Mammary epithelial cell (primary cell): ENCODE measurements at regions not wholly inside any gene's neighbourhood (a gene's known extent, or its start where the extent isn't known, plus 50 kb on each side); places are given as distances from the start of the nearest gene placed in this dataset.

Source experiments
- CTCF ChIP-seq, 2 donors: IDR thresholded peaks in 1 of 2; conservative IDR thresholded peaks in 1 of 2; 2 replicates each; pipeline ENCODE4 v1.5.1; 2011 to 2012; ENCODE audit warnings: inconsistent platforms in 2 of 2, low read length in 2 of 2, mild to moderate bottlenecking in 2 of 2, control low read depth in 1 of 2, low read depth in 1 of 2; ENCODE audit not compliant: insufficient read depth in 1 of 2; ENCODE audit errors: extremely low read depth in 1 of 2
- EZH2 ChIP-seq: IDR thresholded peaks from 2 replicates; pipeline ENCODE4 v1.6.1; 2012; ENCODE audit warnings: low read length, inconsistent platforms, borderline replicate concordance

GRCh38 chr7:53812135-53812534, 730.0 kb upstream of the VSTM2A start:
- TF ChIP-seq CTCF (conservative IDR thresholded peaks at IDR 0.05 in 1 of 2, IDR thresholded peaks at IDR 0.05 in 1 of 2; ENCODE audit: extremely low read depth in 1 of 2, insufficient read depth in 1 of 2, low read depth in 1 of 2, low read length in 2 of 2) = no peak
- TF ChIP-seq EZH2 = no peak
